PFSK-1 (cell line): ENCODE measurements at regions not wholly inside any gene's neighbourhood (a gene's known extent, or its start where the extent isn't known, plus 50 kb on each side); places are given as distances from the start of the nearest gene placed in this dataset.

Source experiments
- FOXP2 ChIP-seq: optimal IDR thresholded peaks from 2 replicates; pipeline ENCODE3; 2011; ENCODE audit warnings: borderline replicate concordance, control low read depth, inconsistent platforms; ENCODE audit not compliant: insufficient read depth; ENCODE audit errors: extremely low read length, extremely low read depth
- POLR2AphosphoS5 ChIP-seq: IDR thresholded peaks from 2 replicates; pipeline ENCODE4 v1.6.1; 2012; ENCODE audit warnings: low read depth, mild to moderate bottlenecking, control low read depth, low read length, moderate library complexity
- REST ChIP-seq, 2 experiments: IDR thresholded peaks; 2 replicates each; pipeline versions ENCODE4 v1.6.1 to v1.8.0; 2011 to 2012; ENCODE audit warnings: low read depth in 2 of 2, low read length in 2 of 2, control low read depth in 1 of 2, inconsistent platforms in 1 of 2, mild to moderate bottlenecking in 1 of 2, moderate library complexity in 1 of 2; ENCODE audit not compliant: insufficient read depth in 1 of 2
- SIN3A ChIP-seq: IDR thresholded peaks from 2 replicates; pipeline ENCODE4 v1.6.1; 2012; ENCODE audit warnings: mild to moderate bottlenecking, low read length, moderate library complexity, borderline replicate concordance; ENCODE audit not compliant: insufficient read depth
- TAF1 ChIP-seq: IDR thresholded peaks from 2 replicates; pipeline ENCODE4 v1.6.1; 2012; ENCODE audit warnings: low read length, control low read depth, borderline replicate concordance; ENCODE audit not compliant: insufficient read depth

- TF ChIP-seq POLR2AphosphoS5 (no peak), FOXP2 (no peak), SIN3A (no peak), REST (IDR thresholded peaks at IDR 0.05; ENCODE audit: insufficient read depth in 1 of 2, low read depth in 2 of 2, low read length in 2 of 2) (no peak)
These were observed 668.9 kb downstream of the AACS start for GRCh38 chr12:125734137-125734536.

- TF ChIP-seq SIN3A (no peak), REST (IDR thresholded peaks at IDR 0.05; ENCODE audit: insufficient read depth in 1 of 2, low read depth in 2 of 2, low read length in 2 of 2) (no peak), TAF1 (no peak), FOXP2 (no peak), POLR2AphosphoS5 (no peak)
These were observed 673.0 kb downstream of the AACS start for GRCh38 chr12:125738211-125738610.

DNA sequence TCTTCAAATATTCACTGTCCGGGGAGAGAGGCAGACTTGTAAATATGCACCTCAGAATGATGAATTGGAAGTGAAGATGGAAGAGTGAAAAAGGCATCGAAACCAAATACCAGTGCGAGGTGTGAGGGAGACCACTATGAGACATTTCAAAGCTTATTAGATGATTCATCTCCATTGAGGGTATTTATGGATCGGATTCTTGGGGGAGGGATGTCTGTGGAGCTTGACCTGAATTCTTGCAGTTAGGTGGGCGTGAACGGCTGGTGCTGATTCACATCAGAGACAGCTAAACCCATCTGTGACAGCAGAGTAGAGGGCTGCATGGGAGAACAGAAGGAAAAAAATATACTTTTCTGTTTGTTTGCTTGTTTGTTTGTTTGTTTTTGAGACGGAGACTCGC is 677.2 kb downstream of the AACS start:
- TF ChIP-seq POLR2AphosphoS5 (no peak), REST (IDR thresholded peaks at IDR 0.05; ENCODE audit: insufficient read depth in 1 of 2, low read depth in 2 of 2, low read length in 2 of 2) (no peak), TAF1 (no peak), SIN3A (no peak)

DNA sequence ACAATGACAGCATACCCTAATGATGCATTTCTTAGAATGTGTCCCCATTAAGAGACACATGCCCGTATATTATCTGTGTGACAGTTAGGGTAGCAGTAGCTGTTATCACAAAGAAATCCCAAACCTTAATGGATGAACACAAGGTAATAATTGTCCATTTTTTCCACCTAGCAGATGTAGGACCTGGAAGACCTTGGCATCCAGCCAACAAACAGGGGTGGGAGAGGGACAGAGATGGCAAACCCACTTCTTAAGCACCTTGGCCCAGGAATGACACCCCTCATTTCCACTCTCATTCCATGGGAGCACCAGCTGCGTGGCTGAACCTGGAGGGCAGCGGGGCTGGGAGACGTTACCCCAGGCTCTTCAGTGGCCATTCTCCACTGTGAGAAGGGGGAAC is 679.0 kb downstream of the AACS start:
- no peak for TF ChIP-seq TAF1
- no peak for TF ChIP-seq SIN3A
- no peak for TF ChIP-seq POLR2AphosphoS5

DNA sequence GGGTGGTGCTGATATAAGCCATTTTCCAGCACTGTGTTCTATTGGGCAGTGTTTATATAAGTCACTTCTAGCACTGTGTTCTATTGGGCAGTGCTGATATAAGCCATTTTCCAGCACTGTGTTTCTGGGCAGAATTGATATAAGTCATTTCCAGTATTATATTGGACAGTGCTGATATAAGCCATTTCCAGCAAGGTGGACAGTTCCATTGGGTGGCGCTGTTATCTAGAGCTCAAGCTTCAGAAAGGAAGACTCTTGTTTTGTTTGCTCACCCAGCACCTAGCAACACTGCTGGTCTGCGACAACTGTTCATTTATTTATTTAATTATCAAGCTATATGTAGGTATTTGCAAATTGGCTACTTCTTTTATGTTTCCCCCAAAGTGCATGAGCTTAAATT is 690.3 kb downstream of the AACS start:
- TF ChIP-seq FOXP2 (no peak), POLR2AphosphoS5 (no peak), SIN3A (no peak), TAF1 (no peak), REST (IDR thresholded peaks at IDR 0.05; ENCODE audit: insufficient read depth in 1 of 2, low read depth in 2 of 2, low read length in 2 of 2) (no peak)
